Hepatocyte (in vitro differentiated cells): ENCODE measurements at regions not wholly inside any gene's neighbourhood (a gene's known extent, or its start where the extent isn't known, plus 50 kb on each side); places are given as distances from the start of the nearest gene placed in this dataset.

Source experiments
- DNase-seq: peaks from one replicate; pipeline ENCODE4 v3.0.0-alpha.2; 2016; ENCODE audit warnings: low spot score
- H2AFZ ChIP-seq: fragments of 200-600 bp; sonication (generic); 2 replicates; pipeline ENCODE4 v1.6.0; 2016; ENCODE audit warnings: antibody characterized with exemption, mild to moderate bottlenecking
- H3K27ac ChIP-seq: fragments of 200-600 bp; sonication (generic); 2 replicates; pipeline ENCODE4 v1.5.1; 2016; ENCODE audit warnings: mild to moderate bottlenecking
- H3K27me3 ChIP-seq: fragments of 200-600 bp; sonication (generic); 2 replicates; pipeline ENCODE4 v1.6.1; 2016
- H3K36me3 ChIP-seq: fragments of 200-600 bp; sonication (generic); replicated peaks from 2 replicates; pipeline ENCODE4 v1.5.1; 2016; ENCODE audit warnings: low read depth; ENCODE audit not compliant: insufficient read depth
- H3K4me1 ChIP-seq: fragments of 200-600 bp; sonication (generic); 2 replicates; pipeline ENCODE4 v1.5.1; 2016; ENCODE audit warnings: mild to moderate bottlenecking, moderate library complexity; ENCODE audit not compliant: insufficient read depth
- H3K4me2 ChIP-seq: fragments of 200-600 bp; sonication (generic); 2 replicates; pipeline ENCODE4 v1.6.0; 2016
- H3K4me3 ChIP-seq: fragments of 200-600 bp; sonication (generic); 2 replicates; pipeline ENCODE4 v1.5.1; 2016; ENCODE audit warnings: mild to moderate bottlenecking
- H3K79me2 ChIP-seq: fragments of 200-600 bp; sonication (generic); 2 replicates; pipeline ENCODE4 v1.6.0; 2017; ENCODE audit warnings: mild to moderate bottlenecking
- H3K9me2 ChIP-seq: fragments of 200-600 bp; sonication (generic); replicated peaks from 2 replicates; pipeline ENCODE4 v1.6.0; 2017; ENCODE audit warnings: mild to moderate bottlenecking; ENCODE audit not compliant: insufficient read depth
- H3K9me3 ChIP-seq: fragments of 200-600 bp; sonication (generic); 2 replicates; pipeline ENCODE4 v1.5.1; 2016; ENCODE audit warnings: low read depth, mild to moderate bottlenecking
- H4K20me1 ChIP-seq: fragments of 200-600 bp; sonication (generic); 2 replicates; pipeline ENCODE4 v1.6.0; 2016; ENCODE audit warnings: mild to moderate bottlenecking; ENCODE audit not compliant: insufficient read depth, poor library complexity, severe bottlenecking
- EZH2 ChIP-seq: fragments of 200-600 bp; sonication (generic); IDR thresholded peaks from 2 replicates; pipeline ENCODE4 v1.6.1; 2016; ENCODE audit warnings: antibody characterized with exemption, mild to moderate bottlenecking, borderline replicate concordance
- EZH2phosphoT487 ChIP-seq: fragments of 200-600 bp; sonication (generic); IDR thresholded peaks from one replicate; pipeline ENCODE4 v1.6.1; 2018; ENCODE audit warnings: antibody characterized with exemption, mild to moderate bottlenecking, low read depth, moderate library complexity; ENCODE audit not compliant: unreplicated experiment, severe bottlenecking
- WGBS: methylation state at CpG from one replicate; pipeline ENCODE4 v1.1.6; 2016; ENCODE audit warnings: low lambda C conversion rate; ENCODE audit errors: missing lambda C conversion rate; 5-methylcytosine and 5-hydroxymethylcytosine counted together
- TF ChIP-seq, protein P1 (sequence below): fragments of 200-600 bp; sonication (generic); IDR thresholded peaks from 2 replicates; pipeline ENCODE4 v1.5.1; 2016; ENCODE audit warnings: antibody characterized with exemption, mild to moderate bottlenecking; ENCODE audit not compliant: poor library complexity

DNA sequence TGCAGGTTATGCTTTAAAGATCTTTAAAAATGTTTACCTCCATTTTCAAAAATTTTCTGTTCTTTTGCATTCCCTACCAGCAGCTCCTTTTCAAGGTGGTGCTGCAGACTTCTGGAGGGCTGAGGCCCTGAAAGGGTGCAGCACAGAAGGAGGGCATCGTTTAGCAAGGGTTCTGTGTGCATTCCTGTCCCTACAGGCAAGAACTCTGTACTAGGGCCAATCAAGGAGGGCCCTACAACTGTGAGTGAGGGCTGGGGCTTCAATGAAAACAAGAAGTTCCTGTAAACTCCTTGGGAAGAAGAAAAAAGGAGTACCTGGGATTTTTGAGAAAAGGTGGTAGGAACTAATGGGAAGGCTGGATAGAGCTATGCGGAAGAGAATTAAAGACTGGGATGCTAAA is 50.7 kb upstream of the CSRP2 start:
- TF ChIP-seq, protein P1, sequence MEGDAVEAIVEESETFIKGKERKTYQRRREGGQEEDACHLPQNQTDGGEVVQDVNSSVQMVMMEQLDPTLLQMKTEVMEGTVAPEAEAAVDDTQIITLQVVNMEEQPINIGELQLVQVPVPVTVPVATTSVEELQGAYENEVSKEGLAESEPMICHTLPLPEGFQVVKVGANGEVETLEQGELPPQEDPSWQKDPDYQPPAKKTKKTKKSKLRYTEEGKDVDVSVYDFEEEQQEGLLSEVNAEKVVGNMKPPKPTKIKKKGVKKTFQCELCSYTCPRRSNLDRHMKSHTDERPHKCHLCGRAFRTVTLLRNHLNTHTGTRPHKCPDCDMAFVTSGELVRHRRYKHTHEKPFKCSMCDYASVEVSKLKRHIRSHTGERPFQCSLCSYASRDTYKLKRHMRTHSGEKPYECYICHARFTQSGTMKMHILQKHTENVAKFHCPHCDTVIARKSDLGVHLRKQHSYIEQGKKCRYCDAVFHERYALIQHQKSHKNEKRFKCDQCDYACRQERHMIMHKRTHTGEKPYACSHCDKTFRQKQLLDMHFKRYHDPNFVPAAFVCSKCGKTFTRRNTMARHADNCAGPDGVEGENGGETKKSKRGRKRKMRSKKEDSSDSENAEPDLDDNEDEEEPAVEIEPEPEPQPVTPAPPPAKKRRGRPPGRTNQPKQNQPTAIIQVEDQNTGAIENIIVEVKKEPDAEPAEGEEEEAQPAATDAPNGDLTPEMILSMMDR = no peak
- TF ChIP-seq EZH2 (no peak), EZH2phosphoT487 (no peak)
- H3K4me3 ChIP-seq = no peak overlapping the region
- H3K4me1 ChIP-seq = no peaks in the 10 kb centered on the region
- no peak overlapping the region for H3K4me2 ChIP-seq
- no peak for DNase-seq
- H3K9me2 ChIP-seq = no peaks in the 10 kb centered on the region
- no peaks in the 10 kb centered on the region for H3K79me2 ChIP-seq
- no peaks in the 10 kb centered on the region for H4K20me1 ChIP-seq
- no peaks in the 10 kb centered on the region for H3K9me3 ChIP-seq
- H2AFZ ChIP-seq = no peak overlapping the region
- no peaks in the 10 kb centered on the region for H3K27me3 ChIP-seq
- H3K36me3 ChIP-seq = no peaks in the 10 kb centered on the region
- WGBS = 58% methylated on average over 2 of the region's 2 CpGs
- H3K27ac ChIP-seq = no peak overlapping the region
